ENCODE measurements at regions not wholly inside any gene's neighbourhood (a gene's known extent, or its start where the extent isn't known, plus 50 kb on each side); places are given as distances from the start of the nearest gene placed in this dataset.

DNA sequence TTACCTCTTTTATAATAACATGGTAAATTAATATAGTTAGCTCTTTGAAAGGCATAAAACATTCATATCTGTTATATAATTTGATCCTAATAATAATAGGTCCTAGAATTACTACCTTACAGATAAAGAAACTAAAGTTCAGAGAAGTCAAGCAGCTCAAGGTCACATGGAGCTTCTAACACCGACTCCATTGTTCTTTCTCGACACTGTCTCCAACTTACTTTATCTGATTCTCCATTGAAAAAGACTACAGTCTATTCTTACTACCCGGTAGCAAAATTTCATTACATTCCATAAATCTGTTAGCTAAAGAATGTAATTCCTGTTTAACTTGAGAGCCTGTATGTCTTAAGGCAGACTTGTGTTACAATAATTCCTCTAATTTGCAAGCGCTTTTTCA lies 96.3 kb upstream of the TMEM161B start:
- Histone ChIP-seq H3K9me2 (replicated peaks; ENCODE audit: insufficient read depth, low read length) (no peaks in the 10 kb centered on the region), H3K36me3 (replicated peaks; ENCODE audit: insufficient read depth, low read length) (no peaks in the 10 kb centered on the region), H3K9me3 (replicated peaks; ENCODE audit: insufficient read depth, low read length) (no peaks in the 10 kb centered on the region), H4K20me1 (ENCODE audit: insufficient read depth, low read length) (no peaks in the 10 kb centered on the region), H3K4me2 (ENCODE audit: low read depth, low read length) (no peak overlapping the region), H3K4me1 (ENCODE audit: low read length) (no peaks in the 10 kb centered on the region), H2AFZ (ENCODE audit: low read length) (no peak overlapping the region), H3K9ac (ENCODE audit: low read length) (no peak overlapping the region), H3K27me3 (replicated peaks; ENCODE audit: insufficient read depth, low read length) (no peaks in the 10 kb centered on the region), H3K4me3 (ENCODE audit: low read length) (no peak overlapping the region), H3F3A (ENCODE audit: insufficient read depth, low read length) (no peaks in the 10 kb centered on the region), H3K79me2 (ENCODE audit: low read length) (no peaks in the 10 kb centered on the region), H3K27ac (ENCODE audit: low read length) (no peak overlapping the region)
- no peak for TF ChIP-seq EZH2 (optimal IDR thresholded peaks at IDR 0.05; ENCODE audit: low read depth, low read length)
- TF ChIP-seq EZH2phosphoT487 (IDR thresholded peaks at IDR 0.05; ENCODE audit: low read length): no peak
- TF ChIP-seq, protein P1, sequence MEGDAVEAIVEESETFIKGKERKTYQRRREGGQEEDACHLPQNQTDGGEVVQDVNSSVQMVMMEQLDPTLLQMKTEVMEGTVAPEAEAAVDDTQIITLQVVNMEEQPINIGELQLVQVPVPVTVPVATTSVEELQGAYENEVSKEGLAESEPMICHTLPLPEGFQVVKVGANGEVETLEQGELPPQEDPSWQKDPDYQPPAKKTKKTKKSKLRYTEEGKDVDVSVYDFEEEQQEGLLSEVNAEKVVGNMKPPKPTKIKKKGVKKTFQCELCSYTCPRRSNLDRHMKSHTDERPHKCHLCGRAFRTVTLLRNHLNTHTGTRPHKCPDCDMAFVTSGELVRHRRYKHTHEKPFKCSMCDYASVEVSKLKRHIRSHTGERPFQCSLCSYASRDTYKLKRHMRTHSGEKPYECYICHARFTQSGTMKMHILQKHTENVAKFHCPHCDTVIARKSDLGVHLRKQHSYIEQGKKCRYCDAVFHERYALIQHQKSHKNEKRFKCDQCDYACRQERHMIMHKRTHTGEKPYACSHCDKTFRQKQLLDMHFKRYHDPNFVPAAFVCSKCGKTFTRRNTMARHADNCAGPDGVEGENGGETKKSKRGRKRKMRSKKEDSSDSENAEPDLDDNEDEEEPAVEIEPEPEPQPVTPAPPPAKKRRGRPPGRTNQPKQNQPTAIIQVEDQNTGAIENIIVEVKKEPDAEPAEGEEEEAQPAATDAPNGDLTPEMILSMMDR (IDR thresholded peaks at IDR 0.05; ENCODE audit: low read length): no peak
- no peak for DNase-seq

DNA sequence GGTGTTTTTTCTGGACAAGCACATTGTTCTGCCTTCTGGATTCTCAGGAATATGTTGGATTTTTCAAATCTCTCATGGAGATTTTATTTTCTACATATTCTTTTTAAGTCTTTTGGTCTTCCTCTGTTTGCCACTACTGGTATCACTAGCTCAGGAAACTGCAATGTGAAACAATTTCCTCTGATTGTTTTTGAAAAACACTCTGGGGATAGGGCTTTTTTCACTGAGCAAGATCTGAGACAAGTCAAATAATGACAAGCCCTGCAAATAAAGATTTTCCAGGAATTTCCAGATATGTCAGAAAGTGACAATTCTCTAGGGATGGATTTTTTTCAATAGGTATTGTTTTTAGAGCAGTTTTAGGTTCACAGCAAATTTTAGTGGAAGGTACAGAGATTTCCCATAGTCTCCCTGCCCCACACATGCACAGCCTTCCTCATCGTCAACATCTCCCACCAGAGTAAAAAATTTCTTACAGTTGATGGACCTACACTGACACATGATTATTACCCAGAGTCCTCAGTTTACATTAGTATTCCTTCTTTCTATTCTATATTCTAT lies 86.9 kb upstream of the TMEM161B start:
- H3K9me3 ChIP-seq (replicated peaks; ENCODE audit: insufficient read depth, low read length): no peaks in the 10 kb centered on the region; the same call in 1 of the 2 replicates
- no peak overlapping the region for H2AFZ ChIP-seq (ENCODE audit: low read length)
- no peaks in the 10 kb centered on the region for H3K36me3 ChIP-seq (replicated peaks; ENCODE audit: insufficient read depth, low read length)
- no peak overlapping the region for H3K4me3 ChIP-seq (ENCODE audit: low read length)
- no peak overlapping the region for H3K9ac ChIP-seq (ENCODE audit: low read length)
- TF ChIP-seq EZH2 (optimal IDR thresholded peaks at IDR 0.05; ENCODE audit: low read depth, low read length) (no peak), EZH2phosphoT487 (IDR thresholded peaks at IDR 0.05; ENCODE audit: low read length) (no peak)
- TF ChIP-seq, protein P1 (IDR thresholded peaks at IDR 0.05; ENCODE audit: low read length): no peak
- no peaks in the 10 kb centered on the region for H3K79me2 ChIP-seq (ENCODE audit: low read length)
- no peaks in the 10 kb centered on the region for H3K9me2 ChIP-seq (replicated peaks; ENCODE audit: insufficient read depth, low read length)
- H3K4me2 ChIP-seq (ENCODE audit: low read depth, low read length): no peak overlapping the region
- H4K20me1 ChIP-seq (ENCODE audit: insufficient read depth, low read length): no peaks in the 10 kb centered on the region
- no peaks in the 10 kb centered on the region for H3F3A ChIP-seq (ENCODE audit: insufficient read depth, low read length)
- H3K4me1 ChIP-seq (ENCODE audit: low read length): no peaks in the 10 kb centered on the region
- H3K27me3 ChIP-seq (replicated peaks; ENCODE audit: insufficient read depth, low read length): no peaks in the 10 kb centered on the region
- H3K27ac ChIP-seq (ENCODE audit: low read length): no peak overlapping the region
- DNase-seq: no peak

DNA sequence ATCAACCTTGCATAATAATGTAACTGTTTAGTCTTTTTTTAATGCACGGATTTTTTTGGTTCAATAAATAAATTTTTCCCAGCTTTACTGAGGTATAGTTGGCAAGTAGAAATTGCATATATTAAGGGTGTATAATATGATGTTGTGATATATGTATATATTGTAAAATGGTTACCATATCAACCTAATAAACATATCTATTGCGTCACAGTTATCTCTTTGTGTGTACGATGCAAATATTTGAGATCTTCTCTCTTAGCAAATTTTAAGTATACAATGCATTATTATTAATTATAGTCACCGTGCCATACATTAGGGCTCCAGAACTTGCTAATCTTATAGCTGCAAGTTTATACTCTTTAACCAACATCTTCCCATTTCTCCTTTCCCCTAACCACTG lies 57.2 kb upstream of the TMEM161B start:
- no peaks in the 10 kb centered on the region for H3K9me3 ChIP-seq (replicated peaks; ENCODE audit: insufficient read depth, low read length)
- no peak overlapping the region for H3K27ac ChIP-seq (ENCODE audit: low read length)
- TF ChIP-seq EZH2 (optimal IDR thresholded peaks at IDR 0.05; ENCODE audit: low read depth, low read length) (no peak), EZH2phosphoT487 (IDR thresholded peaks at IDR 0.05; ENCODE audit: low read length) (no peak)
- TF ChIP-seq, protein P1 (IDR thresholded peaks at IDR 0.05; ENCODE audit: low read length): no peak
- no peaks in the 10 kb centered on the region for H3F3A ChIP-seq (ENCODE audit: insufficient read depth, low read length)
- H3K36me3 ChIP-seq (replicated peaks; ENCODE audit: insufficient read depth, low read length): no peaks in the 10 kb centered on the region
- H4K20me1 ChIP-seq (ENCODE audit: insufficient read depth, low read length): no peaks in the 10 kb centered on the region
- H2AFZ ChIP-seq (ENCODE audit: low read length): no peak overlapping the region
- H3K9ac ChIP-seq (ENCODE audit: low read length): no peak overlapping the region
- no peaks in the 10 kb centered on the region for H3K4me1 ChIP-seq (ENCODE audit: low read length)
- no peak for DNase-seq
- H3K4me3 ChIP-seq (ENCODE audit: low read length): no peak overlapping the region
- H3K27me3 ChIP-seq (replicated peaks; ENCODE audit: insufficient read depth, low read length): no peaks in the 10 kb centered on the region
- no peaks in the 10 kb centered on the region for H3K79me2 ChIP-seq (ENCODE audit: low read length)
- no peak overlapping the region for H3K4me2 ChIP-seq (ENCODE audit: low read depth, low read length)
- H3K9me2 ChIP-seq (replicated peaks; ENCODE audit: insufficient read depth, low read length): no peaks in the 10 kb centered on the region

Measured in MM.1S (cell line).